ENCODE measurements at regions not wholly inside any gene's neighbourhood (a gene's known extent, or its start where the extent isn't known, plus 50 kb on each side); places are given as distances from the start of the nearest gene placed in this dataset.
"Not testable (repeated sequence)": the region's sequence is repeated elsewhere in the genome, so short reads cannot be mapped to it uniquely, and the experiment has no call there.

GRCh38 chr5:126098330-126099017 lies 324.7 kb upstream of the GRAMD2B start:
- no peak for FAIRE-seq

GRCh38 chr5:126099077-126099476 lies 324.1 kb upstream of the GRAMD2B start:
- no peak for FAIRE-seq

GRCh38 chr5:126100767-126101166 lies 322.4 kb upstream of the GRAMD2B start:
- no peak for FAIRE-seq

GRCh38 chr5:126101901-126102300 lies 321.3 kb upstream of the GRAMD2B start:
- FAIRE-seq: no peak

GRCh38 chr5:126103050-126103449 lies 320.2 kb upstream of the GRAMD2B start:
- peak; percentile 85 for FAIRE-seq

GRCh38 chr5:126103868-126104267 lies 319.3 kb upstream of the GRAMD2B start:
- FAIRE-seq: no peak

GRCh38 chr5:126104341-126104740 lies 318.9 kb upstream of the GRAMD2B start:
- no peak for FAIRE-seq

GRCh38 chr5:126104951-126105350 lies 318.3 kb upstream of the GRAMD2B start:
- FAIRE-seq: no peak

GRCh38 chr5:126106029-126106428 lies 317.2 kb upstream of the GRAMD2B start:
- FAIRE-seq: no peak

- FAIRE-seq: no peak
Measured at GRCh38 chr5:126107381-126107780, 315.8 kb upstream of the GRAMD2B start.

GRCh38 chr5:126108470-126108869 lies 314.7 kb upstream of the GRAMD2B start:
- FAIRE-seq: no peak

GRCh38 chr5:126115059-126115629 lies 308.1 kb upstream of the GRAMD2B start:
- FAIRE-seq: no peak

GRCh38 chr5:126117044-126117443 lies 306.2 kb upstream of the GRAMD2B start:
- no peak for FAIRE-seq

- peak; percentile 29 for FAIRE-seq
Measured at GRCh38 chr5:126119887-126120442, 303.2 kb upstream of the GRAMD2B start.

- no peak for FAIRE-seq
Measured at GRCh38 chr5:126120939-126121338, 302.3 kb upstream of the GRAMD2B start.

- FAIRE-seq: no peak
Measured at GRCh38 chr5:126122942-126123341, 300.3 kb upstream of the GRAMD2B start.

GRCh38 chr5:126124706-126125345 lies 298.4 kb upstream of the GRAMD2B start:
- no peak for FAIRE-seq

GRCh38 chr5:126125407-126125806 lies 297.8 kb upstream of the GRAMD2B start:
- no peak for FAIRE-seq

GRCh38 chr5:126126574-126126973 lies 296.6 kb upstream of the GRAMD2B start:
- no peak for FAIRE-seq

GRCh38 chr5:126127371-126127770 lies 295.8 kb upstream of the GRAMD2B start:
- not testable (repeated sequence) for FAIRE-seq

GRCh38 chr5:126129431-126129830 lies 293.8 kb upstream of the GRAMD2B start:
- FAIRE-seq: no peak

- no peak for FAIRE-seq
Measured at GRCh38 chr5:126133424-126133823, 289.8 kb upstream of the GRAMD2B start.

GRCh38 chr5:126137891-126138280 lies 285.3 kb upstream of the GRAMD2B start:
- FAIRE-seq: no peak
